Keratinocyte (primary cell): ENCODE measurements at regions not wholly inside any gene's neighbourhood (a gene's known extent, or its start where the extent isn't known, plus 50 kb on each side); places are given as distances from the start of the nearest gene placed in this dataset.

Experiments
- EZH2 ChIP-seq: IDR thresholded peaks from one replicate; pipeline ENCODE4 v1.6.1; 2012; ENCODE audit warnings: inconsistent platforms, mild to moderate bottlenecking, low read length, moderate library complexity
- TF ChIP-seq, protein P1 (sequence below), 3 experiments: IDR thresholded peaks in 1 of 3; conservative IDR thresholded peaks in 1 of 3; optimal IDR thresholded peaks in 1 of 3; 2 replicates in 2 of 3; 3 replicates in 1 of 3; pipeline versions ENCODE3 to v1.5.1; 2011; ENCODE audit warnings: low read length in 3 of 3, mild to moderate bottlenecking in 3 of 3, moderate library complexity in 2 of 3, control low read depth in 1 of 3, inconsistent platforms in 1 of 3; ENCODE audit not compliant: insufficient read depth in 2 of 3; ENCODE audit errors: extremely low read depth in 1 of 3

DNA sequence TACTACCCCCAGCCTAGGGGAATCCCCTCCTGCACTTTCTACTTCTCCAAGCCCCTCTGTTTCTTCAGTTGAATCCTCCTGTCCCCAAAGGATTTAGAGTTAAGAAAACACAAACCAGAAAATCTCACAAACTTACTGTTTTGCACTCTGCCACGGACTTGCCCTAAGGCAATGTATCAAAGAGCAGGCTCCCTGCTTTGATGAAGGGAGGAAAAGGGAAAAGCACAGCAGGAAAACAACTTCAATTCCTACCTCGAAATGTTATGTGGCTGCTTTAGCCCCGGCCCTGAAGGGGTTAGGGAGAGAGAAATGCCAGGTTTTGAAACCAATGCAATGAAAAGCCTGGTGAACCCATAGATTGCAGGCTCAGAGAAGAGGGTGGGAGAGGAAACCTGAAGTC, 254.7 kb downstream of the MAN2A1 start:
- TF ChIP-seq, protein P1, sequence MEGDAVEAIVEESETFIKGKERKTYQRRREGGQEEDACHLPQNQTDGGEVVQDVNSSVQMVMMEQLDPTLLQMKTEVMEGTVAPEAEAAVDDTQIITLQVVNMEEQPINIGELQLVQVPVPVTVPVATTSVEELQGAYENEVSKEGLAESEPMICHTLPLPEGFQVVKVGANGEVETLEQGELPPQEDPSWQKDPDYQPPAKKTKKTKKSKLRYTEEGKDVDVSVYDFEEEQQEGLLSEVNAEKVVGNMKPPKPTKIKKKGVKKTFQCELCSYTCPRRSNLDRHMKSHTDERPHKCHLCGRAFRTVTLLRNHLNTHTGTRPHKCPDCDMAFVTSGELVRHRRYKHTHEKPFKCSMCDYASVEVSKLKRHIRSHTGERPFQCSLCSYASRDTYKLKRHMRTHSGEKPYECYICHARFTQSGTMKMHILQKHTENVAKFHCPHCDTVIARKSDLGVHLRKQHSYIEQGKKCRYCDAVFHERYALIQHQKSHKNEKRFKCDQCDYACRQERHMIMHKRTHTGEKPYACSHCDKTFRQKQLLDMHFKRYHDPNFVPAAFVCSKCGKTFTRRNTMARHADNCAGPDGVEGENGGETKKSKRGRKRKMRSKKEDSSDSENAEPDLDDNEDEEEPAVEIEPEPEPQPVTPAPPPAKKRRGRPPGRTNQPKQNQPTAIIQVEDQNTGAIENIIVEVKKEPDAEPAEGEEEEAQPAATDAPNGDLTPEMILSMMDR (optimal IDR thresholded peaks at IDR 0.05 in 1 of 3, IDR thresholded peaks at IDR 0.05 in 1 of 3, conservative IDR thresholded peaks at IDR 0.05 in 1 of 3; ENCODE audit: extremely low read depth in 1 of 3, insufficient read depth in 2 of 3, low read length in 3 of 3), result no peak
- TF ChIP-seq EZH2, result no peak
